Panc1 (cell line): ENCODE measurements at regions not wholly inside any gene's neighbourhood (a gene's known extent, or its start where the extent isn't known, plus 50 kb on each side); places are given as distances from the start of the nearest gene placed in this dataset.

ENCODE experiments used
- CTCF ChIP-seq: fragments of 450-650 bp; IDR thresholded peaks from 2 replicates; pipeline ENCODE4 v1.5.1; 2017; ENCODE audit warnings: mild to moderate bottlenecking
- REST ChIP-seq, 2 experiments: IDR thresholded peaks; 2 replicates each; pipeline ENCODE4 v1.6.1; 2011 to 2012; ENCODE audit warnings: low read depth in 2 of 2, control low read depth in 1 of 2, low read length in 1 of 2, mild to moderate bottlenecking in 1 of 2, moderate library complexity in 1 of 2; ENCODE audit not compliant: insufficient read depth in 1 of 2

- TF ChIP-seq CTCF, result no peak
- no peak for TF ChIP-seq REST (IDR thresholded peaks at IDR 0.05; ENCODE audit: insufficient read depth in 1 of 2, low read depth in 2 of 2, low read length in 1 of 2)
Observed at GRCh38 chr21:14290576-14290975, 74.6 kb downstream of the RBM11 start.
